ENCODE measurements at regions not wholly inside any gene's neighbourhood (a gene's known extent, or its start where the extent isn't known, plus 50 kb on each side); places are given as distances from the start of the nearest gene placed in this dataset.

- Histone ChIP-seq H3K9me3 (peaks cover 0 to 17% (median 6%) of the 10 kb centered on the region in 12 donors), H3K36me3 (no peaks in the 10 kb centered on the region), H3K27me3 (peaks cover 0 to 8% (median 0%) of the 10 kb centered on the region in 9 donors), H3K4me3 (no peak overlapping the region), H3K4me1 (peaks cover 0 to 4% (median 0%) of the 10 kb centered on the region in 12 donors), H3K27ac (no peak overlapping the region)
- 68 to 73% (median 71%) methylated on average over 5 of the region's 5 CpGs for WGBS, 4 donors
- TF ChIP-seq CTCF (IDR thresholded peaks at IDR 0.05) (no peak), POLR2A (IDR thresholded peaks at IDR 0.05) (no peak)
- ATAC-seq = no peak
- intact Hi-C loops (cut with DNase I) = no loop called here
- DNase-seq = no peak
Observed at GRCh38 chr19:30271816-30272215, 100.4 kb upstream of the ZNF536 start.

- TF ChIP-seq POLR2A (IDR thresholded peaks at IDR 0.05) (no peak), CTCF (IDR thresholded peaks at IDR 0.05) (no peak)
- intact Hi-C loops (cut with DNase I) = no loop called here
- Histone ChIP-seq H3K9me3 (peaks cover 0 to 17% (median 6%) of the 10 kb centered on the region in 12 donors), H3K4me1 (peaks cover 0 to 4% (median 0%) of the 10 kb centered on the region in 12 donors), H3K27me3 (peaks cover 0 to 4% (median 0%) of the 10 kb centered on the region in 9 donors), H3K36me3 (no peaks in the 10 kb centered on the region), H3K27ac (no peak overlapping the region), H3K4me3 (no peak overlapping the region)
- DNase-seq (no peak), ATAC-seq (no peak)
- 72 to 81% (median 77%) methylated on average over 3 of the region's 3 CpGs for WGBS, 4 donors
Observed at GRCh38 chr19:30272554-30272953, 99.6 kb upstream of the ZNF536 start.

GRCh38 chr19:30273184-30273583 lies 99.0 kb upstream of the ZNF536 start:
- 55 to 73% (median 63%) methylated on average over 2 of the region's 2 CpGs for WGBS, 4 donors
- TF ChIP-seq CTCF (IDR thresholded peaks at IDR 0.05) = no peak
- no peak for TF ChIP-seq POLR2A (IDR thresholded peaks at IDR 0.05)
- no peaks in the 10 kb centered on the region for H3K36me3 ChIP-seq
- peaks cover 0 to 17% (median 6%) of the 10 kb centered on the region in 12 donors for H3K9me3 ChIP-seq
- no peak overlapping the region for H3K27ac ChIP-seq
- ATAC-seq (no peak), DNase-seq (no peak)
- H3K27me3 ChIP-seq = peaks cover 0 to 4% (median 0%) of the 10 kb centered on the region in 9 donors
- no peak overlapping the region for H3K4me3 ChIP-seq
- intact Hi-C loops (cut with DNase I) = no loop called here
- H3K4me1 ChIP-seq = peaks cover 0 to 4% (median 0%) of the 10 kb centered on the region in 12 donors

- H3K9me3 ChIP-seq = peaks cover 0 to 17% (median 6%) of the 10 kb centered on the region in 12 donors
- DNase-seq (no peak), ATAC-seq (no peak)
- intact Hi-C loops (cut with DNase I) = no loop called here
- H3K4me1 ChIP-seq = peaks cover 0 to 4% (median 0%) of the 10 kb centered on the region in 12 donors
- no peak overlapping the region for H3K4me3 ChIP-seq
- H3K27me3 ChIP-seq = no peaks in the 10 kb centered on the region
- 74 to 90% (median 82%) methylated on average over 3 of the region's 3 CpGs for WGBS, 4 donors
- no peak overlapping the region for H3K27ac ChIP-seq
- TF ChIP-seq CTCF (IDR thresholded peaks at IDR 0.05) (no peak), POLR2A (IDR thresholded peaks at IDR 0.05) (no peak)
- no peaks in the 10 kb centered on the region for H3K36me3 ChIP-seq
Observed at GRCh38 chr19:30274987-30275386, 97.2 kb upstream of the ZNF536 start.

Measured in heart left ventricle (tissue), 16 donors.